ENCODE measurements at regions not wholly inside any gene's neighbourhood (a gene's known extent, or its start where the extent isn't known, plus 50 kb on each side); places are given as distances from the start of the nearest gene placed in this dataset.

DNA sequence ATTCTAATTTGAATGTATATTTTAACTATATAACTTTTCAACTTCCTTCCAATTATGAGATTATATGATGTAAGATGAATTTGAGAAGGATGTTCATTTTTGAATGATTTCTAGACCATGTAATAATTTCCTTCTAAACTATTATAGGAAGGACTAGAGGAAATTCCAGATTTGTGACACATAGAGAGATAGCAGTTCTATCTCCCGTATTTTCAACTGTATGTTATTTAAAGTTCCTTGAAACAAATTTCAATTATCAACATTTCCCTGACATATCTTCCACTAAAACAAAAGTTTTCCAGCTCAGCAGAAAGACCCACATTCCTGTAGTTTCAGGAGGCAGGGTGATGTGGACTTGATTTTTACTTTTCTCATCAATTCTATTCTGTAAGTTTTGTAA is 396.7 kb upstream of the C1orf87 start:
- TF ChIP-seq, protein P1, sequence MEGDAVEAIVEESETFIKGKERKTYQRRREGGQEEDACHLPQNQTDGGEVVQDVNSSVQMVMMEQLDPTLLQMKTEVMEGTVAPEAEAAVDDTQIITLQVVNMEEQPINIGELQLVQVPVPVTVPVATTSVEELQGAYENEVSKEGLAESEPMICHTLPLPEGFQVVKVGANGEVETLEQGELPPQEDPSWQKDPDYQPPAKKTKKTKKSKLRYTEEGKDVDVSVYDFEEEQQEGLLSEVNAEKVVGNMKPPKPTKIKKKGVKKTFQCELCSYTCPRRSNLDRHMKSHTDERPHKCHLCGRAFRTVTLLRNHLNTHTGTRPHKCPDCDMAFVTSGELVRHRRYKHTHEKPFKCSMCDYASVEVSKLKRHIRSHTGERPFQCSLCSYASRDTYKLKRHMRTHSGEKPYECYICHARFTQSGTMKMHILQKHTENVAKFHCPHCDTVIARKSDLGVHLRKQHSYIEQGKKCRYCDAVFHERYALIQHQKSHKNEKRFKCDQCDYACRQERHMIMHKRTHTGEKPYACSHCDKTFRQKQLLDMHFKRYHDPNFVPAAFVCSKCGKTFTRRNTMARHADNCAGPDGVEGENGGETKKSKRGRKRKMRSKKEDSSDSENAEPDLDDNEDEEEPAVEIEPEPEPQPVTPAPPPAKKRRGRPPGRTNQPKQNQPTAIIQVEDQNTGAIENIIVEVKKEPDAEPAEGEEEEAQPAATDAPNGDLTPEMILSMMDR (IDR thresholded peaks at IDR 0.05 in 2 of 3, conservative IDR thresholded peaks at IDR 0.05 in 1 of 3; ENCODE audit: borderline replicate concordance in 1 of 3, insufficient read depth in 1 of 3, low read depth in 2 of 3, low read length in 2 of 3), result no peak
- TF ChIP-seq EZH2 (IDR thresholded peaks at IDR 0.05), result no peak
- TF ChIP-seq CBX3 (IDR thresholded peaks at IDR 0.05; ENCODE audit: low read depth), result no peak
- no peak for TF ChIP-seq ZFX (IDR thresholded peaks at IDR 0.05)
- TF ChIP-seq POLR2A (IDR thresholded peaks at IDR 0.05; ENCODE audit: borderline replicate concordance, extremely low read depth, insufficient read depth, insufficient read length), result no peak
- no peak for TF ChIP-seq YY1 (IDR thresholded peaks at IDR 0.05; ENCODE audit: extremely low read depth, insufficient replicate concordance, low read depth, low read length)
- no peak for TF ChIP-seq POLR2AphosphoS5 (IDR thresholded peaks at IDR 0.05; ENCODE audit: low read depth, low read length)
- TF ChIP-seq, protein P2, sequence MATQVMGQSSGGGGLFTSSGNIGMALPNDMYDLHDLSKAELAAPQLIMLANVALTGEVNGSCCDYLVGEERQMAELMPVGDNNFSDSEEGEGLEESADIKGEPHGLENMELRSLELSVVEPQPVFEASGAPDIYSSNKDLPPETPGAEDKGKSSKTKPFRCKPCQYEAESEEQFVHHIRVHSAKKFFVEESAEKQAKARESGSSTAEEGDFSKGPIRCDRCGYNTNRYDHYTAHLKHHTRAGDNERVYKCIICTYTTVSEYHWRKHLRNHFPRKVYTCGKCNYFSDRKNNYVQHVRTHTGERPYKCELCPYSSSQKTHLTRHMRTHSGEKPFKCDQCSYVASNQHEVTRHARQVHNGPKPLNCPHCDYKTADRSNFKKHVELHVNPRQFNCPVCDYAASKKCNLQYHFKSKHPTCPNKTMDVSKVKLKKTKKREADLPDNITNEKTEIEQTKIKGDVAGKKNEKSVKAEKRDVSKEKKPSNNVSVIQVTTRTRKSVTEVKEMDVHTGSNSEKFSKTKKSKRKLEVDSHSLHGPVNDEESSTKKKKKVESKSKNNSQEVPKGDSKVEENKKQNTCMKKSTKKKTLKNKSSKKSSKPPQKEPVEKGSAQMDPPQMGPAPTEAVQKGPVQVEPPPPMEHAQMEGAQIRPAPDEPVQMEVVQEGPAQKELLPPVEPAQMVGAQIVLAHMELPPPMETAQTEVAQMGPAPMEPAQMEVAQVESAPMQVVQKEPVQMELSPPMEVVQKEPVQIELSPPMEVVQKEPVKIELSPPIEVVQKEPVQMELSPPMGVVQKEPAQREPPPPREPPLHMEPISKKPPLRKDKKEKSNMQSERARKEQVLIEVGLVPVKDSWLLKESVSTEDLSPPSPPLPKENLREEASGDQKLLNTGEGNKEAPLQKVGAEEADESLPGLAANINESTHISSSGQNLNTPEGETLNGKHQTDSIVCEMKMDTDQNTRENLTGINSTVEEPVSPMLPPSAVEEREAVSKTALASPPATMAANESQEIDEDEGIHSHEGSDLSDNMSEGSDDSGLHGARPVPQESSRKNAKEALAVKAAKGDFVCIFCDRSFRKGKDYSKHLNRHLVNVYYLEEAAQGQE (IDR thresholded peaks at IDR 0.05; ENCODE audit: low read depth), result no peak

Measured in HCT116 (cell line).